Stomach (tissue), 4 donors: ENCODE measurements at regions not wholly inside any gene's neighbourhood (a gene's known extent, or its start where the extent isn't known, plus 50 kb on each side); places are given as distances from the start of the nearest gene placed in this dataset.

Experiments used
- CTCF ChIP-seq, 7 experiments: fragments of 450-650 bp in 4 of 7; fragments of 200-600 bp in 3 of 7; sonication (generic) in 3 of 7; IDR thresholded peaks; one replicate each; pipeline ENCODE4 v1.5.1; 2016 to 2019; ENCODE audit warnings: antibody characterized with exemption in 7 of 7, control low read depth in 2 of 7, mild to moderate bottlenecking in 1 of 7
- EP300 ChIP-seq: sonication (generic); formaldehyde crosslinking; IDR thresholded peaks from one replicate; pipeline ENCODE4 v1.6.1; 2017; ENCODE audit warnings: antibody characterized with exemption
- POLR2A ChIP-seq, 4 donors: fragments of 450-650 bp; IDR thresholded peaks; one replicate each; pipeline ENCODE4 v1.6.1; 2016; ENCODE audit warnings: antibody characterized with exemption in 4 of 4, control low read depth in 2 of 4, mild to moderate bottlenecking in 1 of 4, moderate library complexity in 1 of 4
- POLR2AphosphoS5 ChIP-seq, 3 donors: sonication (generic); formaldehyde crosslinking; IDR thresholded peaks; one replicate each; pipeline ENCODE4 v1.6.1; 2016; ENCODE audit warnings: antibody characterized with exemption in 3 of 3

GRCh38 chr22:25397616-25398015 lies 166.9 kb upstream of the GRK3 start:
- no peak for TF ChIP-seq POLR2AphosphoS5 (IDR thresholded peaks at IDR 0.05)
- no peak for TF ChIP-seq CTCF (IDR thresholded peaks at IDR 0.05)
- no peak for TF ChIP-seq EP300
- no peak for TF ChIP-seq POLR2A (IDR thresholded peaks at IDR 0.05)
